Left lung (tissue), 4 donors: ENCODE measurements at regions not wholly inside any gene's neighbourhood (a gene's known extent, or its start where the extent isn't known, plus 50 kb on each side); places are given as distances from the start of the nearest gene placed in this dataset.

Source experiments
- ATAC-seq: fragments of 200-7000 bp; cut with Tn5 transposase; one replicate; pipeline ENCODE4 v1.9.1; 2020; ENCODE audit warnings: moderate library complexity
- DNase-seq, 4 donors: peaks; one replicate each; pipeline ENCODE4 v3.0.0-alpha.2; 2013 to 2020
- H3K27ac ChIP-seq, 2 donors: fragments of 200-600 bp; sonication (generic) in 1 of 2; one replicate each; pipeline versions ENCODE4 v1.5.0 to v1.8.0; 2020 to 2021
- H3K27me3 ChIP-seq, 2 donors: fragments of 200-600 bp; sonication (generic) in 1 of 2; one replicate each; pipeline versions ENCODE4 v1.5.0 to v1.8.0; 2020 to 2021
- H3K36me3 ChIP-seq, 2 donors: fragments of 200-600 bp; sonication (generic) in 1 of 2; one replicate each; pipeline versions ENCODE4 v1.5.0 to v1.8.0; 2020 to 2021
- H3K4me1 ChIP-seq, 2 donors: fragments of 200-600 bp; one replicate each; pipeline ENCODE4 v1.8.0; 2021
- H3K4me3 ChIP-seq, 2 donors: fragments of 200-600 bp; sonication (generic) in 1 of 2; one replicate each; pipeline versions ENCODE4 v1.5.0 to v1.8.0; 2020 to 2021; ENCODE audit warnings: mild to moderate bottlenecking in 1 of 2
- H3K9me3 ChIP-seq, 2 donors: fragments of 200-600 bp; sonication (generic) in 1 of 2; one replicate each; pipeline versions ENCODE4 v1.5.0 to v1.8.0; 2020 to 2021
- CTCF ChIP-seq, 2 donors: fragments of 200-600 bp; sonication (generic) in 1 of 2; IDR thresholded peaks; one replicate each; pipeline versions ENCODE4 v1.5.0 to v1.8.0; 2021; ENCODE audit warnings: antibody characterized with exemption in 2 of 2
- intact Hi-C, 2 donors: fragments of 100-400 bp; cut with DNase I; formaldehyde crosslinking; loops; one replicate each; pipeline versions ENCODE4 v1.11.2 to v1.14.2; 2022
- donor health status: DM: no; HTN: yes; CAD: no.
- donor health status: DM: no; HTN: no; CAD: no.

GRCh38 chr5:57398413-57399093 is 84.1 kb downstream of the ACTBL2 start:
- Histone ChIP-seq H3K27ac (no peak overlapping the region), H3K9me3 (no peaks in the 10 kb centered on the region), H3K4me1 (no peaks in the 10 kb centered on the region), H3K36me3 (no peaks in the 10 kb centered on the region), H3K27me3 (no peaks in the 10 kb centered on the region), H3K4me3 (no peak overlapping the region)
- ATAC-seq (no peak), DNase-seq (no peak)
- TF ChIP-seq CTCF (IDR thresholded peaks at IDR 0.05), result no peak
- intact Hi-C loops, result no loop called here

GRCh38 chr5:57396701-57397100 is 85.9 kb downstream of the ACTBL2 start:
- H3K4me3 ChIP-seq, result no peak overlapping the region
- no peaks in the 10 kb centered on the region for H3K9me3 ChIP-seq
- no peaks in the 10 kb centered on the region for H3K36me3 ChIP-seq
- DNase-seq, result no peak
- H3K4me1 ChIP-seq, result no peaks in the 10 kb centered on the region
- TF ChIP-seq CTCF (IDR thresholded peaks at IDR 0.05), result no peak
- no peaks in the 10 kb centered on the region for H3K27me3 ChIP-seq
- intact Hi-C loops, result no loop called here
- no peak for ATAC-seq
- H3K27ac ChIP-seq, result no peak overlapping the region

GRCh38 chr5:57394421-57395210 is 88.0 kb downstream of the ACTBL2 start:
- Histone ChIP-seq H3K9me3 (peaks cover 0 to 5% of the 10 kb centered on the region in 2 donors), H3K27ac (no peak overlapping the region), H3K4me3 (no peak overlapping the region), H3K4me1 (no peaks in the 10 kb centered on the region), H3K27me3 (no peaks in the 10 kb centered on the region), H3K36me3 (no peaks in the 10 kb centered on the region)
- DNase-seq (no peak), ATAC-seq (no peak)
- intact Hi-C loops, result no loop called here
- no peak for TF ChIP-seq CTCF (IDR thresholded peaks at IDR 0.05)

- Histone ChIP-seq H3K27ac (no peak overlapping the region), H3K4me1 (peaks cover 2 to 4% of the 10 kb centered on the region in 2 donors), H3K9me3 (peaks cover 0 to 5% of the 10 kb centered on the region in 2 donors), H3K4me3 (no peak overlapping the region), H3K36me3 (no peaks in the 10 kb centered on the region), H3K27me3 (no peaks in the 10 kb centered on the region)
- intact Hi-C loops, result no loop called here
- ATAC-seq (peak; percentile 32), DNase-seq (no peak)
- no peak for TF ChIP-seq CTCF (IDR thresholded peaks at IDR 0.05)
Observed at GRCh38 chr5:57386958-57387357, 95.7 kb downstream of the ACTBL2 start.

GRCh38 chr5:57383093-57383861 is 99.3 kb downstream of the ACTBL2 start:
- H3K36me3 ChIP-seq, result no peaks in the 10 kb centered on the region
- peak; percentile 41 for ATAC-seq
- no peaks in the 10 kb centered on the region for H3K27me3 ChIP-seq
- H3K4me1 ChIP-seq, result peaks cover 2 to 4% of the 10 kb centered on the region in 2 donors
- no peak for DNase-seq
- no peak for TF ChIP-seq CTCF (IDR thresholded peaks at IDR 0.05)
- no peak overlapping the region for H3K4me3 ChIP-seq
- intact Hi-C loops, result no loop called here
- no peak overlapping the region for H3K27ac ChIP-seq
- no peaks in the 10 kb centered on the region for H3K9me3 ChIP-seq
